GM12875 (cell line): ENCODE measurements at regions not wholly inside any gene's neighbourhood (a gene's known extent, or its start where the extent isn't known, plus 50 kb on each side); places are given as distances from the start of the nearest gene placed in this dataset.
"Not testable (repeated sequence)": the region's sequence is repeated elsewhere in the genome, so short reads cannot be mapped to it uniquely, and the experiment has no call there.

Experiments used
- H3K4me3 ChIP-seq: one replicate; pipeline ENCODE4 v1.5.1; 2011; ENCODE audit warnings: low read depth, low read length, control low read depth
- CTCF ChIP-seq: IDR thresholded peaks from 2 replicates; pipeline ENCODE4 v1.5.1; 2011; ENCODE audit warnings: low read depth, mild to moderate bottlenecking, control low read depth, inconsistent platforms, low read length, moderate library complexity, borderline replicate concordance; ENCODE audit not compliant: insufficient read depth

- no peak overlapping the region for H3K4me3 ChIP-seq
- no peak for TF ChIP-seq CTCF
These were observed 309.7 kb downstream of the ALDH8A1 start for GRCh38 chr6:134640229-134640628.

DNA sequence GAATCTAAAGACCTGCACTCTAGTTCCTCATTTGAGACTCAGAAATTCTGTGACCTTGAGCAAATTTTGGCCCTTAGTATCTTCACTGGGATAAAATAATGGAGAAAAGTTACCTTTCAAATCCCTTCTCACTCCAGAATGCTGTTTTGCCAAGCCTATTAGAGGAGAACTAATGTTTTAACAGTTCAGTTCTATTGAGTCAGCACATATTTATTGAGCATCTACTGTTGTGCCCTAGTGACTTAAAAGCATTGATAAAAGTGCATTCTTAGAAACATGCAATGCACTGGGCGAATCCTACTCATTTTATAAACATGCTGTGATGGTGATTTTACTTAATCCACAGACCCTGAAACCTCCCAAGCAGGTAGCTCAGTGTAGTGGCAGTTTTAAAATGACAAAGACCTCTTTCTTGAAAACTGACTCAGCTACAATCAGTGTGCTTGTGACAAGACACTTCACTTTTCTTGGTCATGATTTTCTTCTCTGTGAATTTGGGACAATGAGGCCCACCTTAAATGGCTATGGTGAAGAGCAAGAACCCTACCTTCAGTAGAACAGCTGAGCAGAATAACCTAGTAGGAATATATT lies 312.0 kb downstream of the ALDH8A1 start:
- H3K4me3 ChIP-seq: no peak overlapping the region
- no peak for TF ChIP-seq CTCF

GRCh38 chr6:134637282-134637681 lies 312.6 kb downstream of the ALDH8A1 start:
- no peak overlapping the region for H3K4me3 ChIP-seq
- TF ChIP-seq CTCF: no peak

GRCh38 chr6:134636186-134636799 lies 313.6 kb downstream of the ALDH8A1 start:
- no peak for TF ChIP-seq CTCF
- no peak overlapping the region for H3K4me3 ChIP-seq

DNA sequence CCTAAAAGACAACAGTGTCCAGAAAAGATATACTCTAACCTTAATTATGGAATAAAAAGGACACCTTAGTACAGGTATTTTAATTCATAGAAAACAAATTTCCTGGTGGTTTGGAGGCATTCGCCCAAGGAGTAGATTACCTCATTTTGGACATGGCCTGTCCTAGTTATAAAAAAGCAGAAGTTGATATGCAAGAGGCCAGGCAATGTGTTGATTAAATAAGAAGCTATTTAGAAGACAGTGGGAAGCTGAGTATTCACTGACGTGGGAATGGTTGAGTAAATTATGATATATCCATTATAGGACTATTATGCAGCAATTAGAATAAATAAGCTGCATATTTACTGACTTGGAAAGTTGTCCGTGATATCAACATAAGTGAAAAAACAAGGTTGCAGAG lies 314.9 kb downstream of the ALDH8A1 start:
- TF ChIP-seq CTCF: no peak

DNA sequence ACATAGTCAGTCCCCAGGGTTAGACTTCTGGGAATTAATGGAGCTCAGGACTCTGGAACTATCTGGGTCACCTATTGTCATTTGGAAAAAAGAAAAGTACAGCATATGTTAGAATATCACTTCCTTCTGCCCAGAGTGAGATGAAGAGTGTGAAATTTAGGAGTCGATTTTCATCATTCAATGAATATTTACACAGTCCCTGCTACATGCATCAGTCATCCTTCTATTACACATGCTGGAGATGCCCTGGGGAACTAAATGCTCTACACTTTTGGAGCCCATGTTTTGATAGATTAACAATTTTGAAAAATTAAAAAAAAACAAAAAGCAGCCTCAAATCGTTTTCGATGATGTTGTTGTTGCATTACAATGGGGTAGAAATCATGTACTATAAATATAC lies 315.4 kb downstream of the ALDH8A1 start:
- TF ChIP-seq CTCF: no peak
- no peak overlapping the region for H3K4me3 ChIP-seq

More for the DNA sequence above, 314.9 kb downstream of the ALDH8A1 start:
- no peak overlapping the region for H3K4me3 ChIP-seq

DNA sequence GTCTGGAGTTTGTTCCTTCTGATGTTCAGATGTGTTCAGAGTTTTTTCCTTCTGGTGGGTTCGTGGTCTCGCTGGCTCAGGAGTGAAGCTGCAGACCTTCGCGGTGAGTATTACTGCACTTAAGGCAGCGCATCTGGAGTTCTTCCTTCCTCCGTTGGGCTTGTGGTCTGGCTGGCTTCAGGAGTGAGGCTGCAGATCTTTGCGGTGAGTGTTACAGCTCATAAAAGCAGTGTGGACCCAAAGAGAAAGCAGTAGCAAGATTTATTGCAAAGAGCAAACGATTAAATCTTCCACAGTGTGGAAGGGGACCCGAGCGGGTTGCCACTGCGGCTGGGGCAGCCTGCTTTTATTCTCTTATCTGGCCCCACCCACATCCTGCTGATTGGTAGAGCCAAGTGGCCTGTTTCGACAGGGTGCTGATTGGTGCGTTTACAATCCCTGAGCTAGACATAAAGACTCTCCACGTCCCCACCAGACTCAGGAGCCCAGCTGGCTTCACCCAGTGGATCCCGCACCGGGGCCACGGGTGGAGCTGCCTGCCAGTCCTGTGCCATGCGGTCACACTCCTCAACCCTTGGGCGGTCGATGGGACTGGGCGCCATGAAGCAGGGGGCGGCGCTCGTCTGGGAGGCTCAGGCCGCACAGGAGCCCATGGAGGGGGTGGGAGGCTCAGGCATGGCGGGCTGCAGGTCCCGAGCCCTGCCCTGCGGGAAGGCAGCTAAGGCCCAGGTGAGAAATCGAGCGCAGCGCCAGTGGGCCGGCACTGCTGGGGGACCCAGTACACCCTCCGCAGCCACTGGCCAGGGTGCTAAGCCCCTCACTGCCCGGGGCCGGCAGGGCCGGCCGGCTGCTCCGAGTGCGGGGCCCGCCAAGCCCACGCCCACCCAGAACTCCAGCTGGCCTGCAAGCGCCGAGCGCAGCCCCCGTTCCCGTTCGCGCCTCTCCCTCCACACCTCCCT lies 315.3 kb upstream of the SGK1 start:
- not testable (repeated sequence) for H3K4me3 ChIP-seq
